Neutrophil (primary cell): ENCODE measurements at regions not wholly inside any gene's neighbourhood (a gene's known extent, or its start where the extent isn't known, plus 50 kb on each side); places are given as distances from the start of the nearest gene placed in this dataset.

Experiments
- H3K27ac ChIP-seq: fragments of 200-600 bp; sonication (generic); 2 replicates; pipeline ENCODE4 v1.5.1; 2016; ENCODE audit warnings: mild to moderate bottlenecking, moderate library complexity
- H3K27me3 ChIP-seq: fragments of 200-600 bp; sonication (generic); 2 replicates; pipeline ENCODE4 v1.6.0; 2016; ENCODE audit warnings: mild to moderate bottlenecking
- H3K36me3 ChIP-seq: fragments of 200-600 bp; sonication (generic); 2 replicates; pipeline ENCODE4 v1.5.1; 2017
- H3K4me1 ChIP-seq, 2 experiments: fragments of 200-600 bp in 1 of 2; sonication (generic) in 1 of 2; 1 replicate in 1 of 2; 2 replicates in 1 of 2; pipeline versions ENCODE4 v1.5.1 to v1.6.1; 2013 to 2016; ENCODE audit warnings: low read depth in 1 of 2, low read length in 1 of 2, mild to moderate bottlenecking in 1 of 2, moderate library complexity in 1 of 2; ENCODE audit not compliant: control insufficient read depth in 1 of 2, insufficient read depth in 1 of 2
- H3K4me3 ChIP-seq, 2 experiments: fragments of 200-600 bp in 1 of 2; sonication (generic) in 1 of 2; 1 replicate in 1 of 2; 2 replicates in 1 of 2; pipeline ENCODE4 v1.5.1; 2013 to 2016; ENCODE audit warnings: low read depth in 1 of 2, low read length in 1 of 2, mild to moderate bottlenecking in 1 of 2, moderate library complexity in 1 of 2
- H3K9me3 ChIP-seq: fragments of 200-600 bp; sonication (generic); 2 replicates; pipeline ENCODE4 v1.5.1; 2016
- CTCF ChIP-seq: fragments of 200-600 bp; sonication (generic); IDR thresholded peaks from 2 replicates; pipeline ENCODE4 v1.5.1; 2016; ENCODE audit warnings: antibody characterized with exemption

- no peaks in the 10 kb centered on the region for H3K9me3 ChIP-seq
- TF ChIP-seq CTCF = no peak
These were observed 83.8 kb upstream of the SOX6 start for GRCh38 chr11:16440136-16440535.

GRCh38 chr11:16434036-16434435 lies 77.7 kb upstream of the SOX6 start:
- no peak overlapping the region for H3K4me3 ChIP-seq
- H3K27me3 ChIP-seq = no peaks in the 10 kb centered on the region
- no peaks in the 10 kb centered on the region for H3K9me3 ChIP-seq
- TF ChIP-seq CTCF = no peak
- no peaks in the 10 kb centered on the region for H3K4me1 ChIP-seq
- H3K27ac ChIP-seq = no peak overlapping the region
- no peaks in the 10 kb centered on the region for H3K36me3 ChIP-seq

More at GRCh38 chr11:16440136-16440535, 83.8 kb upstream of the SOX6 start:
- no peak overlapping the region for H3K27ac ChIP-seq
- H3K27me3 ChIP-seq = no peaks in the 10 kb centered on the region
- no peak overlapping the region for H3K4me3 ChIP-seq
- H3K36me3 ChIP-seq = no peaks in the 10 kb centered on the region
- no peaks in the 10 kb centered on the region for H3K4me1 ChIP-seq

- Histone ChIP-seq H3K4me3 (no peak overlapping the region), H3K27ac (no peak overlapping the region), H3K27me3 (no peaks in the 10 kb centered on the region), H3K4me1 (no peaks in the 10 kb centered on the region), H3K9me3 (no peaks in the 10 kb centered on the region), H3K36me3 (no peaks in the 10 kb centered on the region)
- no peak for TF ChIP-seq CTCF
These were observed 74.3 kb upstream of the SOX6 start for GRCh38 chr11:16430674-16431073.

- Histone ChIP-seq H3K9me3 (no peaks in the 10 kb centered on the region), H3K36me3 (no peaks in the 10 kb centered on the region)
These were observed 65.5 kb upstream of the SOX6 start for GRCh38 chr11:16421826-16422225.

GRCh38 chr11:16418428-16419097 lies 62.2 kb upstream of the SOX6 start:
- Histone ChIP-seq H3K4me1 (no peaks in the 10 kb centered on the region), H3K9me3 (no peaks in the 10 kb centered on the region), H3K27me3 (no peaks in the 10 kb centered on the region), H3K36me3 (no peaks in the 10 kb centered on the region), H3K4me3 (no peak overlapping the region), H3K27ac (no peak overlapping the region)
- TF ChIP-seq CTCF = no peak

More at GRCh38 chr11:16421826-16422225, 65.5 kb upstream of the SOX6 start:
- Histone ChIP-seq H3K4me1 (no peaks in the 10 kb centered on the region), H3K27ac (no peak overlapping the region), H3K4me3 (no peak overlapping the region), H3K27me3 (no peaks in the 10 kb centered on the region)
- TF ChIP-seq CTCF = no peak
